ENCODE measurements at regions not wholly inside any gene's neighbourhood (a gene's known extent, or its start where the extent isn't known, plus 50 kb on each side); places are given as distances from the start of the nearest gene placed in this dataset.

GRCh38 chr11:70768346-70769095 lies 370.2 kb downstream of the CTTN start:
- H3K27me3 Mint-ChIP-seq = peaks cover 0 to 36% of the 10 kb centered on the region in 2 donors
- no peak for DNase-seq
- no peak overlapping the region for H3K4me3 Mint-ChIP-seq
- no peaks in the 10 kb centered on the region for H3K4me1 Mint-ChIP-seq (ENCODE audit: low read depth in 2 of 2)
- ATAC-seq (replicated peaks) = no peak
- H3K9me3 Mint-ChIP-seq = no peaks in the 10 kb centered on the region
- no peak overlapping the region for H3K27ac Mint-ChIP-seq
- no peaks in the 10 kb centered on the region for H3K36me3 Mint-ChIP-seq (ENCODE audit: insufficient read depth)

- Mint-ChIP-seq H3K4me1 (ENCODE audit: low read depth in 2 of 2) (no peaks in the 10 kb centered on the region), H3K9me3 (peaks cover 0 to 2% of the 10 kb centered on the region in 2 donors), H3K27me3 (peaks cover 0 to 35% of the 10 kb centered on the region in 2 donors), H3K27ac (no peak overlapping the region), H3K4me3 (no peak overlapping the region), H3K36me3 (ENCODE audit: insufficient read depth) (no peaks in the 10 kb centered on the region)
- DNase-seq = no peak
- no peak for ATAC-seq (replicated peaks)
Observed at GRCh38 chr11:70769106-70769505, 370.8 kb downstream of the CTTN start.

GRCh38 chr11:70769521-70769920 lies 371.2 kb downstream of the CTTN start:
- Mint-ChIP-seq H3K36me3 (ENCODE audit: insufficient read depth) (no peaks in the 10 kb centered on the region), H3K27ac (no peak overlapping the region), H3K27me3 (peaks cover 0 to 31% of the 10 kb centered on the region in 2 donors), H3K4me3 (no peak overlapping the region), H3K9me3 (peaks cover 0 to 2% of the 10 kb centered on the region in 2 donors), H3K4me1 (ENCODE audit: low read depth in 2 of 2) (no peaks in the 10 kb centered on the region)
- ATAC-seq (replicated peaks) (no peak), DNase-seq (no peak)

- DNase-seq (no peak), ATAC-seq (replicated peaks) (no peak)
- no peak overlapping the region for H3K27ac Mint-ChIP-seq
- peaks cover 0 to 21% of the 10 kb centered on the region in 2 donors for H3K27me3 Mint-ChIP-seq
- H3K36me3 Mint-ChIP-seq (ENCODE audit: insufficient read depth) = no peaks in the 10 kb centered on the region
- no peaks in the 10 kb centered on the region for H3K4me1 Mint-ChIP-seq (ENCODE audit: low read depth in 2 of 2)
- peaks cover 0 to 2% of the 10 kb centered on the region in 2 donors for H3K9me3 Mint-ChIP-seq
- no peak overlapping the region for H3K4me3 Mint-ChIP-seq
Observed at GRCh38 chr11:70771099-70771885, 373.0 kb downstream of the CTTN start.

GRCh38 chr11:70772950-70773349 lies 374.6 kb downstream of the CTTN start:
- Mint-ChIP-seq H3K36me3 (ENCODE audit: insufficient read depth) (no peaks in the 10 kb centered on the region), H3K27me3 (peaks cover 0 to 5% of the 10 kb centered on the region in 2 donors), H3K27ac (no peak overlapping the region), H3K9me3 (peaks cover 0 to 2% of the 10 kb centered on the region in 2 donors), H3K4me3 (no peak overlapping the region), H3K4me1 (ENCODE audit: low read depth in 2 of 2) (no peaks in the 10 kb centered on the region)
- DNase-seq (no peak), ATAC-seq (replicated peaks) (no peak)

- H3K27ac Mint-ChIP-seq = no peak overlapping the region
- ATAC-seq (replicated peaks) (no peak), DNase-seq (no peak)
- H3K27me3 Mint-ChIP-seq = no peaks in the 10 kb centered on the region
- H3K4me3 Mint-ChIP-seq = no peak overlapping the region
- no peaks in the 10 kb centered on the region for H3K36me3 Mint-ChIP-seq (ENCODE audit: insufficient read depth)
- no peaks in the 10 kb centered on the region for H3K4me1 Mint-ChIP-seq (ENCODE audit: low read depth in 2 of 2)
- peaks cover 0 to 2% of the 10 kb centered on the region in 2 donors for H3K9me3 Mint-ChIP-seq
Observed at GRCh38 chr11:70775386-70776075, 377.2 kb downstream of the CTTN start.

- no peak for DNase-seq
- Mint-ChIP-seq H3K36me3 (ENCODE audit: insufficient read depth) (no peaks in the 10 kb centered on the region), H3K9me3 (peaks cover 0 to 2% of the 10 kb centered on the region in 2 donors), H3K27ac (no peak overlapping the region), H3K4me1 (ENCODE audit: low read depth in 2 of 2) (no peaks in the 10 kb centered on the region), H3K4me3 (no peak overlapping the region), H3K27me3 (no peaks in the 10 kb centered on the region)
- no peak for ATAC-seq (replicated peaks)
Observed at GRCh38 chr11:70776914-70777532, 378.7 kb downstream of the CTTN start.

- ATAC-seq (replicated peaks) (no peak), DNase-seq (no peak)
- Mint-ChIP-seq H3K36me3 (ENCODE audit: insufficient read depth) (no peaks in the 10 kb centered on the region), H3K4me3 (no peak overlapping the region), H3K27me3 (peaks cover 0 to 7% of the 10 kb centered on the region in 2 donors), H3K9me3 (peaks cover 0 to 2% of the 10 kb centered on the region in 2 donors), H3K4me1 (ENCODE audit: low read depth in 2 of 2) (no peaks in the 10 kb centered on the region), H3K27ac (no peak overlapping the region)
Observed at GRCh38 chr11:70778883-70779282, 380.6 kb downstream of the CTTN start.

- Mint-ChIP-seq H3K4me1 (ENCODE audit: low read depth in 2 of 2) (no peaks in the 10 kb centered on the region), H3K36me3 (ENCODE audit: insufficient read depth) (no peaks in the 10 kb centered on the region), H3K9me3 (no peaks in the 10 kb centered on the region), H3K27ac (no peak overlapping the region), H3K27me3 (peaks cover 0 to 7% of the 10 kb centered on the region in 2 donors), H3K4me3 (no peak overlapping the region)
- DNase-seq (no peak), ATAC-seq (replicated peaks) (no peak)
Observed at GRCh38 chr11:70779433-70780245, 381.3 kb downstream of the CTTN start.

GRCh38 chr11:70780246-70780535 lies 381.9 kb downstream of the CTTN start:
- no peaks in the 10 kb centered on the region for H3K4me1 Mint-ChIP-seq (ENCODE audit: low read depth in 2 of 2)
- no peaks in the 10 kb centered on the region for H3K9me3 Mint-ChIP-seq
- ATAC-seq (replicated peaks) = no peak
- no peak for DNase-seq
- no peak overlapping the region for H3K27ac Mint-ChIP-seq
- H3K4me3 Mint-ChIP-seq = no peak overlapping the region
- peaks cover 0 to 7% of the 10 kb centered on the region in 2 donors for H3K27me3 Mint-ChIP-seq
- no peaks in the 10 kb centered on the region for H3K36me3 Mint-ChIP-seq (ENCODE audit: insufficient read depth)

GRCh38 chr11:70782401-70782913 lies 384.1 kb downstream of the CTTN start:
- peaks cover 0 to 7% of the 10 kb centered on the region in 2 donors for H3K27me3 Mint-ChIP-seq
- ATAC-seq (replicated peaks) (no peak), DNase-seq (no peak)
- no peaks in the 10 kb centered on the region for H3K36me3 Mint-ChIP-seq (ENCODE audit: insufficient read depth)
- no peak overlapping the region for H3K27ac Mint-ChIP-seq
- no peak overlapping the region for H3K4me3 Mint-ChIP-seq
- no peaks in the 10 kb centered on the region for H3K9me3 Mint-ChIP-seq
- H3K4me1 Mint-ChIP-seq (ENCODE audit: low read depth in 2 of 2) = peaks cover 0 to 1% of the 10 kb centered on the region in 2 donors

- Mint-ChIP-seq H3K4me3 (no peak overlapping the region), H3K36me3 (ENCODE audit: insufficient read depth) (no peaks in the 10 kb centered on the region), H3K27me3 (peaks cover 3 to 7% of the 10 kb centered on the region in 2 donors), H3K9me3 (no peaks in the 10 kb centered on the region), H3K27ac (no peak overlapping the region), H3K4me1 (ENCODE audit: low read depth in 2 of 2) (peaks cover 0 to 1% of the 10 kb centered on the region in 2 donors)
- ATAC-seq (replicated peaks) (no peak), DNase-seq (no peak)
Observed at GRCh38 chr11:70783356-70783755, 385.0 kb downstream of the CTTN start.

Data from effector memory CD8-positive, alpha-beta T cell (primary cell).